ENCODE measurements at regions not wholly inside any gene's neighbourhood (a gene's known extent, or its start where the extent isn't known, plus 50 kb on each side); places are given as distances from the start of the nearest gene placed in this dataset.

DNA sequence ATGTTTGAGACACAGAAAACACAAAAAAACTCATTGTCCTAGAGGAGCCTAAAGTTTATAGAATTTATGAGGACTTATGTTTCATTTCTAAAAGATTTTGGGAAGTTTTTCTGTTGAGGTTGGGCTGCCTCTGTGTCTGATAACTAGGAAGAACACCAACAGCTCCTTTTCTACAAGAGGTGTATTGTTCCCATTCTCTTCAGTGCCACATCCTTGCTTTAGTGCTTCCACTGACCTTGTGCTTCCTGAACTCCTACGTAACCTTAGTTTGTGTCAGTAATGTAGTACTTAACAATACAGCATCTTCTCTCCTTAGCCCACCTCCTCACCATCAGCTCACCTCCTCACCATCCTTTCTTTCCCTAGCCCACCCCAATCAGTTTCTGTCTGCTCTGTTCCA is 117.3 kb upstream of the TNC start:
- Histone ChIP-seq H3K4me2 (ENCODE audit: low read depth, low read length, poor library complexity, severe bottlenecking) (no peak overlapping the region), H3K27me3 (ENCODE audit: insufficient read depth, low read length, poor library complexity, severe bottlenecking) (no peaks in the 10 kb centered on the region), H3K9ac (ENCODE audit: low read depth, low read length, poor library complexity, severe bottlenecking) (no peak overlapping the region), H4K20me1 (ENCODE audit: insufficient read depth, low read length, poor library complexity, severe bottlenecking) (no peaks in the 10 kb centered on the region), H3K9me2 (replicated peaks; ENCODE audit: low read depth, low read length) (no peaks in the 10 kb centered on the region), H2AFZ (ENCODE audit: low read length) (no peak overlapping the region), H3K4me3 (ENCODE audit: low read length, poor library complexity, severe bottlenecking) (no peak overlapping the region), H3K79me2 (ENCODE audit: insufficient read depth, low read length) (no peaks in the 10 kb centered on the region), H3K36me3 (ENCODE audit: insufficient read depth, low read length) (no peaks in the 10 kb centered on the region), H3K4me1 (ENCODE audit: insufficient read depth, low read length, poor library complexity, severe bottlenecking) (no peaks in the 10 kb centered on the region), H3F3A (ENCODE audit: low read depth) (no peaks in the 10 kb centered on the region), H3K9me3 (ENCODE audit: insufficient read depth, low read depth, low read length) (no peaks in the 10 kb centered on the region)
- TF ChIP-seq EZH2phosphoT487 (IDR thresholded peaks at IDR 0.05; ENCODE audit: borderline replicate concordance) (no peak), CTCF (conservative IDR thresholded peaks at IDR 0.05; ENCODE audit: low read length) (no peak)

DNA sequence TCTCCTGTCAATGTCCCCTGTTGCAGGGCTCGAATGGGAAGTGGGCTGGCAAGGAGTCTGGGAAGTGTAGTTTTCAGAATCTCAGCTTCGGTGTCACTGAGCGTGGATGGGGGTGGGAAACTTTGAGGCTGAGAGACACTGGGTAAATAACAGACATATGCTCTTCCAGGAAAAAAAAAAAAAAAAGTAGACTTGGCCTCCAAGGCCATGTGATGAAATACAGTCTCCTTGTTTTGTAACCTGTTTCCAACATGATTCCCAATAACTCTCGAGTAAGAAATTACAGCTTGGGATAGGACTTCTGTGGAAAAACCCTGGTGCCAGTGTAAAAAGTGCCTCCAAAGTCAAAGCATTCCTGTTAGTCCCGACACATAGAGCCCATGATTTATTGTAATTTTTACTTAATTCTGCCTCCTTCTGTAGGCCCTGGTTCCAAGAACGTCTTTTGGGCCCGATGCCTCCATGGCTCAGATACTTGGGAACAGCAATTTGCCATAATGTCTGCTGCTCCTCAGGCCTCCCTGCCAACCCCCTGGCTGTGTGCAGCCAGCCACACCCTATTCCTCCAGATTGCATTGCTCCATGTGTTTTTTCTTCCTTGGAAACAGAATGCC is 119.5 kb upstream of the TNC start:
- no peaks in the 10 kb centered on the region for H3K79me2 ChIP-seq (ENCODE audit: insufficient read depth, low read length)
- H3K9me3 ChIP-seq (ENCODE audit: insufficient read depth, low read depth, low read length): no peaks in the 10 kb centered on the region
- TF ChIP-seq EZH2phosphoT487 (IDR thresholded peaks at IDR 0.05; ENCODE audit: borderline replicate concordance) (no peak), CTCF (conservative IDR thresholded peaks at IDR 0.05; ENCODE audit: low read length) (no peak)
- no peak overlapping the region for H3K4me2 ChIP-seq (ENCODE audit: low read depth, low read length, poor library complexity, severe bottlenecking)
- H2AFZ ChIP-seq (ENCODE audit: low read length): no peak overlapping the region
- H3K36me3 ChIP-seq (ENCODE audit: insufficient read depth, low read length): no peaks in the 10 kb centered on the region
- H4K20me1 ChIP-seq (ENCODE audit: insufficient read depth, low read length, poor library complexity, severe bottlenecking): no peaks in the 10 kb centered on the region
- H3K4me1 ChIP-seq (ENCODE audit: insufficient read depth, low read length, poor library complexity, severe bottlenecking): no peaks in the 10 kb centered on the region
- H3K9ac ChIP-seq (ENCODE audit: low read depth, low read length, poor library complexity, severe bottlenecking): no peak overlapping the region
- H3K27me3 ChIP-seq (ENCODE audit: insufficient read depth, low read length, poor library complexity, severe bottlenecking): no peaks in the 10 kb centered on the region
- no peaks in the 10 kb centered on the region for H3K9me2 ChIP-seq (replicated peaks; ENCODE audit: low read depth, low read length)
- H3K4me3 ChIP-seq (ENCODE audit: low read length, poor library complexity, severe bottlenecking): no peak overlapping the region
- no peaks in the 10 kb centered on the region for H3F3A ChIP-seq (ENCODE audit: low read depth)

GRCh38 chr9:115240676-115241075 is 122.7 kb upstream of the TNC start:
- Histone ChIP-seq H4K20me1 (ENCODE audit: insufficient read depth, low read length, poor library complexity, severe bottlenecking) (no peaks in the 10 kb centered on the region), H3K9me2 (replicated peaks; ENCODE audit: low read depth, low read length) (no peaks in the 10 kb centered on the region), H3K4me1 (ENCODE audit: insufficient read depth, low read length, poor library complexity, severe bottlenecking) (no peaks in the 10 kb centered on the region), H3K79me2 (ENCODE audit: insufficient read depth, low read length) (no peaks in the 10 kb centered on the region), H2AFZ (ENCODE audit: low read length) (no peak overlapping the region), H3K36me3 (ENCODE audit: insufficient read depth, low read length) (no peaks in the 10 kb centered on the region), H3K4me3 (ENCODE audit: low read length, poor library complexity, severe bottlenecking) (no peak overlapping the region), H3K9me3 (ENCODE audit: insufficient read depth, low read depth, low read length) (no peaks in the 10 kb centered on the region), H3K9ac (ENCODE audit: low read depth, low read length, poor library complexity, severe bottlenecking) (no peak overlapping the region), H3K27me3 (ENCODE audit: insufficient read depth, low read length, poor library complexity, severe bottlenecking) (no peaks in the 10 kb centered on the region), H3F3A (ENCODE audit: low read depth) (no peaks in the 10 kb centered on the region), H3K4me2 (ENCODE audit: low read depth, low read length, poor library complexity, severe bottlenecking) (no peak overlapping the region)
- TF ChIP-seq EZH2phosphoT487 (IDR thresholded peaks at IDR 0.05; ENCODE audit: borderline replicate concordance): no peak
- no peak for TF ChIP-seq CTCF (conservative IDR thresholded peaks at IDR 0.05; ENCODE audit: low read length)

Measured in Loucy (cell line).